HG02571 (cell line): ENCODE measurements at regions not wholly inside any gene's neighbourhood (a gene's known extent, or its start where the extent isn't known, plus 50 kb on each side); places are given as distances from the start of the nearest gene placed in this dataset.

ENCODE experiments used
- ATAC-seq: cut with Tn5 transposase; IDR thresholded peaks from one replicate; pipeline ENCODE4 v1.9.1; 2021; ENCODE audit warnings: mild to moderate bottlenecking, moderate library complexity; ENCODE audit not compliant: unreplicated experiment

GRCh38 chr13:40483601-40484000 is 182.8 kb downstream of the FOXO1 start:
- no peak for ATAC-seq

- ATAC-seq: no peak
These were observed 182.2 kb downstream of the FOXO1 start for GRCh38 chr13:40484101-40484800.

GRCh38 chr13:40484974-40485373 is 181.5 kb downstream of the FOXO1 start:
- no peak for ATAC-seq

GRCh38 chr13:40485611-40486517 is 180.6 kb downstream of the FOXO1 start:
- no peak for ATAC-seq

- ATAC-seq: no peak
These were observed 179.8 kb downstream of the FOXO1 start for GRCh38 chr13:40486518-40487163.

- ATAC-seq: no peak
These were observed 177.5 kb downstream of the FOXO1 start for GRCh38 chr13:40488869-40489391.

- no peak for ATAC-seq
These were observed 176.2 kb downstream of the FOXO1 start for GRCh38 chr13:40490086-40490758.

GRCh38 chr13:40492511-40492910 is 173.9 kb downstream of the FOXO1 start:
- ATAC-seq: no peak

- no peak for ATAC-seq
These were observed 171.9 kb downstream of the FOXO1 start for GRCh38 chr13:40494513-40494912.

- no peak for ATAC-seq
These were observed 171.4 kb downstream of the FOXO1 start for GRCh38 chr13:40494946-40495620.

- ATAC-seq: no peak
These were observed 170.8 kb downstream of the FOXO1 start for GRCh38 chr13:40495621-40496001.

- ATAC-seq: no peak
These were observed 170.2 kb downstream of the FOXO1 start for GRCh38 chr13:40496035-40496810.

- no peak for ATAC-seq
These were observed 168.0 kb downstream of the FOXO1 start for GRCh38 chr13:40498461-40498860.

- ATAC-seq: no peak
These were observed 164.2 kb downstream of the FOXO1 start for GRCh38 chr13:40502236-40502635.

- no peak for ATAC-seq
These were observed 163.4 kb downstream of the FOXO1 start for GRCh38 chr13:40503011-40503410.

- no peak for ATAC-seq
These were observed 162.4 kb downstream of the FOXO1 start for GRCh38 chr13:40503966-40504591.

- no peak for ATAC-seq
These were observed 161.8 kb downstream of the FOXO1 start for GRCh38 chr13:40504641-40505040.

- ATAC-seq: no peak
These were observed 161.2 kb downstream of the FOXO1 start for GRCh38 chr13:40505196-40505595.
